ENCODE measurements at regions not wholly inside any gene's neighbourhood (a gene's known extent, or its start where the extent isn't known, plus 50 kb on each side); places are given as distances from the start of the nearest gene placed in this dataset.
"Not testable (repeated sequence)": the region's sequence is repeated elsewhere in the genome, so short reads cannot be mapped to it uniquely, and the experiment has no call there.

DNA sequence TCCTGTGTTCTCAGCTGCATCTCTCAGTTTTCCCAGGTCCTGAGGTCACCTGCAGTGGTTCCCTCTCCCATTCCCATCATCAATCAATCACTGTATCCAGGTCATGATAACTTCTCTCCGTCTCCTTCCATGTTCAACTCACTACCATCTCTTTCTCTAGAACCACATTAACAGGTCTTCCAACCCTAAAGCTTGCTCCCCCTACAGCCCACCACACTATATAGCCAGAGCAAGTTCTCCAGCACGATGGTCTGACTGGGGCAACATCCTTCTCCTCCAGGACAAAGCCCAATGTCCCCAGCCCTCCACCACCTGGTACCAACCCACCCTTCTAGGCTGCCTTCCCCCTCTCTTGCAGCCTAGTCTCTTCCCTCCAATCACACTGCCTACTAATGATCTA lies 241.6 kb downstream of the CDK5RAP2 start:
- no peak for DNase-seq (ENCODE audit: low read depth, low spot score)

DNA sequence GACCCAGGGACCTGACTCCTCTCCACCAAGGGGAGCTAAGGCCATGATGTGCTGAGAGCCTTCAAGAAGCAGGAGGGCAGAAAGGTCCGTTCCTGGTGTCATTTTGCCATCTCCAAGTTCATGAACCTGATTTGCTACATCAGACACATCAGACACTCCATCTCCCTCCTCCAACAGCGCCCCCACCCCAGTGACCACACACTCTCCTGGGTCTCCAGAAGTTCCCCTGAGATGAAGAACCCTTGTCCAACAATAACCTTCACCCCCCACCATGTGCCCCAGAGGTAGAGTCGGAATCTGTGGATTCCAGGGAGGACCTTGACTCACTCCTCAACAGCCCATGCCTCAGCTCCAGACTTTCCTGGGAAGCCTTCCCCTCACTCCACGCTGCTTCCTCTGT lies 242.8 kb downstream of the CDK5RAP2 start:
- DNase-seq (ENCODE audit: low read depth, low spot score), result no peak

DNA sequence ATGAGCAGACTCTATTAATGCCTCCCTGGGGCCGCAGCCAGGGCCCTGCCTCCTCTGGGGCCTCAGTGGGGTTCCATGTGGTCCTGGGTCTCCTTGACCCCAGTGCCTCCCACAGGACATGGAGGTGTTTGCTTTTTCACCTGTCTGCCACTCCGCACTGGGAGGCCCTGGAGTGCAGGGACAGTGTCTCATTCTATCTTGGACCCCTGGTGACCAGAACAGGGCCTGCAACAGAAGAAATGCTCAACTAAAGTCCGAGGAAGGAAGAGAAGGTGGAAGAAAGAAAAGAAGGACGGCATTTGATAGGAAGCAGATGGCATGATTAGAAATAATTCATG lies 243.2 kb downstream of the CDK5RAP2 start:
- DNase-seq (ENCODE audit: low read depth, low spot score), result no peak

DNA sequence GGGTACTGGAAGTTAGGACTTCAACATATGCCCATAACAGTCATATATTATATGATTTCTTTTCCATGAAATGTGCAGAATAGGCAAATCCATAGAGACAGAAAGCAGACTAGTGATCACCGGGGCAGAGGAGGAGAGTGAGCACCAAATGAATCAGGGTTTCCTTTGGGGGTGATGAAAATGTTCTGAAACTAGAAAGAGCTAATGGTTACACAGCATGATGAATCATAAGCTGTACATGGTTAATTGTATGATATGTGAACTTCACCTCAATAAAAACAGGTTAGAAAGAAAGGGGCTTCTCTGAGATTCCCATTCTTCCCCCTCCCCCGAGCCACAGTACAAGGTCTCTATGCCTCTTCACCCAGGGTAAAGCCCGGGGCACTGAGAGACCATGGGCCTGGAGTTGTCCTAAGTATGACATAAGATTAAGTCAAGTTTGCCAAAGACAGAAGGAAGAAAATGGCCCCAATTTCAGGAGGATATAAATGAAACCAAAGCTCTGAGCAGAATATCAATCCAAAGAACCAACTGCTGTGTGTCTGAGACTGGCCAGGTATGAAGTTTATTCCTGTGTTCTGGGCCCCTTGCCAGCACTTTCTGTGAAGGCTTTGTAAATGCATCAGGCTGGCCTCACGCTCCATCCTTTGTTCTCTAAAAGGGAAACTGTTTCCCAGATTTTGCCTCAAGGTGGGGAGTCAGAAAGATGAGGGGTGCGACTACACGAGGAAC lies 243.8 kb downstream of the CDK5RAP2 start:
- no peak for DNase-seq (ENCODE audit: low read depth, low spot score)

DNA sequence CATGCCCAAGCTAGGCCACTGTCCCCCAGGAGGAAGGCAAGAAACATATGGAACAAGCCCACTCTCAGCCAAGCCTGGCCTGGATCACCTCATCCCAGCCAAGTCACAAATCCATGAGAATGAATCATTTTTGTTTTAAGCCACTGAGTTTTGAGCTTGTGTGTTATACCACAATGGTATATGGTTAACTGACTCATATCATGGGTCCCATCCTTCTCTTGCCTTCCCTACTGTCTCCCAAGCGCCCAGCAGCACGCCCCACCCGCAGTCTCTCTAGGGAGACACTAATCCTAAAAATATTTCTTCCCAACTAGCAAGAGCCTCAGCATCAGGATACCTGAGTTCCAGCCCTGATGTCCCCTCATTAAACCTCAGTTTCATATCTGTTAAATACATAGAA lies 248.1 kb downstream of the CDK5RAP2 start:
- no peak for DNase-seq (ENCODE audit: low read depth, low spot score)

DNA sequence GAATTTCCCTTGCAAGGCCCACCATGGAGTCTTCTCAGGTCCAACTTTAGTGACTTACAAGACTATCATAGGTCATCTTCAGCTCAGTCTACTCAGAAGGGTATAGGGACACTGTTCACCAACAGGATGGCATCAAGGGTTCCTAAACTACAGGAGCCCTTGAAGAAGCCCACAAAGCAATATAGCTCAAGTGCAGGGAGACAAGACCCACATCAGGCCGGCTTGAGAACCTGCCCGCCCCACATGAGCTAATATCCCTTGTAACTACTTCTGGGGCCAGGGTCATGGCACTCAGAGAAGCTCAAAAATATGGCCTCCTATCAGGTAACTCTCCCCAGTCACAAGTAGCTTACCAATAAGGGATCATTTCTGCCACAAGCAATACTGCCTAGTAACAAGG lies 249.9 kb downstream of the CDK5RAP2 start:
- no peak for DNase-seq (ENCODE audit: low read depth, low spot score)

DNA sequence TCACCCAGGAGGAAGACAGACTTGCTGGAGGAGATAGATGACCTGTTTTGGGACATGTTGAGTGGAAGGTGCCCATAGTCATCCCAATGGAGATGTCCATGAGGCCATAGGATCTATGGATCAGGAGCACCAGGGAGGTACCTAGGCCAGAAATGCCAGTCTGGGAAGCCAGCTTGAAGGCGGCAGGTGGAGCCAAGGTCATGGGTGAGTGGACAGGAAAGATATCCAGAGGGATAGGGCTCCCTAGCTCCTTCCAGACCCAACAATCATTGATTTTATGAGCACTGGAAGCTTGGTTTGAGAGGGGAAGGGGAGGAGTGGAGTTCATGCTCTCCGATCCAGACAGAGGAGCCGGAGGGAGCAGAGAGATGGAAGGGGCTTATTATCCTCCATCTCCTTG lies 252.6 kb downstream of the CDK5RAP2 start:
- DNase-seq (ENCODE audit: low read depth, low spot score), result no peak

DNA sequence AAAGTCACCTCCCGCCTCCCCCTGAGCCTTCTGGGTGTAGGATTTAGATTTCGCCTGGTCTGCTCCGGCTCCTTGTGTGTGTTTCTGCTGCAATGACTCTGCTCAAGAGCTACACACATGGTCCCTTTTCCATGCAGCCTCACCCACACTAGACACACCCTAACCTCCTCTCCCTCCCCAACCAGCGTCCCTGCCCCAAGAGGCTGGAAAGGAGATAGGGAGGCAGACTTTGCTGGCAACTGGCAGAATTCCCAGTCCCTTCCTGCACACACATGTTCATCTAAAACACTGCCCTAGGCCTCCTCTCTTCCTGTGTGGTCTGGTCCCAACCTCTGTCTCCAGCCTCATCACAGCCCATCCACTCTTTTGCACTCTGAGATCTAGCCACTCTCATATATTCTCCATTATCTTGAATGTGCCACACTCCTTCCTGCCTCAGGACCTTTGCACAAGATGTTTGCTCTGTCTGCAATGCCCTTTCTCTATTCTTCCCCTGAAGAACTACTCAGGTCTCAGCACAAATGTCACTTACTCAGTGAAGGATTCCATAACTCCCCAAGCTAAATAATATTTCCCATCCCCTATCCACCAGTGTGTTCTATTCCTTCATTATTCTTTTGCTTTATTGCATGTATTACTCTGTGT lies 253.8 kb downstream of the CDK5RAP2 start:
- DNase-seq (ENCODE audit: low read depth, low spot score), result no peak

DNA sequence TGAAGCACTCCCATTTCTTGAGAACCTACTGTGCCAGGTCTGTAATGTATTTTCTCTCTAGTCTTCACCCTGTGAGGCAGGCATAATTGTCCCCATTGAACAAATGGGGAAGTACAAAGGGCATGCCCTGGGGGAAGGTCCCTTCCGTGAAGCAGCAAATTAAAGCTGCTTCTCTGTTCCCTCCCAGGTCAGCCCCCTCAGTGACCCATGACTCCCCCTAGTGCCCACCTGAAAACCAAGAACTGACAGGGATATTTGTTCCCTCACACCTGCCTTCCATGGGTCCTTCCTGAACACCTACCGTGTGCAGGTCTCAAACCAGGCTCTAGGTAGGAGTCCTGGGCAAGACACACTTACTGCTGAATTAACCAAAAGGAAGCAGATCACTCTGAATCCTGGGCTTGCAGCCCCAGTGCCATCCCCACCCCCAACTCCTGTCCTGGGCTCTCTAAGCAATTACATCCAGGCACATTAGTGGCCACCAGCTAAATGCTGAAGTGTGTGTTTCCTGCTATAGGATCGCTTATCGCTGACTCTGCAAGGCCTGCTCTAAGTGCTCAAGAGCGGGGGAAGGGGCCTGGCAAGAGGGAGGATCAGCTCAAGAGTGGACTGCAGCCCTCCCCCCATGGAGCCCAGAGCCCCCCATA lies 254.8 kb downstream of the CDK5RAP2 start:
- no peak for DNase-seq (ENCODE audit: low read depth, low spot score)

DNA sequence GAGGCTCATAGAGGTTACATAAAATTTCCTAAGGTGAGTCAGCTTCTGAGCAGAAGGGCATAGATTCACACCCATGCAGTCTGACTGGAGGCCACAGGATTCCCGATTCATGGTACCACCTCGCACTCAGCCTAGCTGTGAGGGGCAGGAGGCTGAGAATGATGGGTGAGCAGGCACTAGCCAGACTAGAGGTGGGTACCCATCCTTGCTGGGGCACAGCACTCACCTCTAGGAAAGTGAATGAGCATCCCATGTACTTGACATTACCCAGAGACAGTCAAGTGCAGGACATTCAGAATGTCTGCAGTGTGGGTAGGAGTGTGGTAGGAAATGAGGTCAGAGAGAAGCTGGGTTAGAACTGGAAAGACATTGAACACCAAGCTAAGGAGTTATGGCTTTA lies 255.5 kb downstream of the CDK5RAP2 start:
- DNase-seq (ENCODE audit: low read depth, low spot score), result no peak

DNA sequence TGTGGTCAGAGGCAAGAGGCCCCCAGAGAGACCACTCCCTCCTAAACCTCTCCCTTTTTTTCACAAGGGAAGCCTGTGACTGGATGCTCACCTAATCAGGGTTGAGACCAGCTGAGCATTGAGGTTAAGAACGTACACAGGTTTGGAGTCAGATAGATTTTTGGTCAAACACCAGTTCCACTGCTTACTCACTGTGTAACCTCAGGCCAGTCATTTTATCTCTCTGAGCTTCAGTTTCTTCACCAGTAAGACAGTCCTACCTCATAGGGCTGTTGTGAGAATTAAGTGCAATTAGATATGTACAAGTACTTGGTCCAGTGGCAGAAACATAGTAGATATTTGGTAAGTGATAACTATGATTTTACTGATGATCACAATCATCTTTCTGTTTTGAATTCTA lies 256.8 kb downstream of the CDK5RAP2 start:
- DNase-seq (ENCODE audit: low read depth, low spot score), result no peak

DNA sequence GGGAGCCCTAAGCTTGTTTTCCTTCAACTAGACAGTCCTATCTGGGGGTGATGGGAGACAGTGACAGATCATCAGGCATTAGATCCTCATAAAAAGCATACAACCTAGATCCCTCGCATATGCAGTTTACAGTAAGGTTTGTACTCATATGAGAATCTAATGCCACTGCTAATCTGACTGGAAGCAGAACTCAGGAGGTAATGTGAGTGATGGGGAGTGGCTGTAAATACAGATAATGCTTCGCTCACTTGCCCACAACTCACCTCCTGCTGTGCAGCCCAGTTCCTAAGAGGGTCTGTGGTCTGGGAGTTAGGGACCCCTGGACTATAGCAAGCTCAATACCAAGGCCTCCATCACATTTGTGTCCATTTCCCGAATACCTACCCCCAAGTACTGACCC lies 260.5 kb downstream of the CDK5RAP2 start:
- DNase-seq (ENCODE audit: low read depth, low spot score), result no peak

DNA sequence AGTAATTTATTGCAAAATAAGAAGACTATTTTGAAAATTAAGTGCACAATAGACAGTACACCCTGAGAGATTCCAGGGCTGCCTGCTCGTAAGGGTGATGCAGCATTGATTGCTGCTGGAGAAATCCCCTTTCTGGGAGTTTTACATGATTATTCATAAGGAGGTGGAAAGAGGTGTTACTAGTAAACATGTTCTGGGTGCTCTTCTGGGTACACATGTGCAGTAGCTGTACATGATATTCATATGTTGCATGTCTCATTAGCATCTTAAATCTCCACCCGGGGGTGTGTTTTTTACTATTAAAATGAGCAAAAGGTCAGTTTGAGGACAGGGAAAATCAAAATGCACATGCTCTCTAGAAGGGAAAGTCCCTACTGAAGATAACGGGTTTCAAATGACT lies 264.8 kb downstream of the CDK5RAP2 start:
- no peak for DNase-seq (ENCODE audit: low read depth, low spot score)

DNA sequence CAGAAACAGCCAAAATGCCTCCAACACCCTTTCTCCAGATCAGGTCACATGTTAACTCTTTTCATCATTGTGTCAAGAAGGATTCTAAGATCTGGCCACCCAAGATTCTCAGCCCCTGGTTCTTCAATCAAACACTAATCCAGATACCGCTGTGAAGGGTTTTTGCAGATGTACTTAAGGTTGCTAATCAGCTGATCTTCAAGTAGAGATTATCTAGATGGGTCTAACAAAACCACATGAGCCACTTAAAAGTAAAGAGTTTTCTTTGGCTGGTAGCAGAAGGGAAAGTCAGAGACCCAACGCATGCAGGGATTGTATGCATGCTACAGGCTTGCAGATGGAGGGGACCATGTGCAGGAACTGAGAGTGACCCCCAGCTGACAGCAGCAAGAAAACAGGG lies 267.9 kb downstream of the CDK5RAP2 start:
- DNase-seq (ENCODE audit: low read depth, low spot score), result no peak

DNA sequence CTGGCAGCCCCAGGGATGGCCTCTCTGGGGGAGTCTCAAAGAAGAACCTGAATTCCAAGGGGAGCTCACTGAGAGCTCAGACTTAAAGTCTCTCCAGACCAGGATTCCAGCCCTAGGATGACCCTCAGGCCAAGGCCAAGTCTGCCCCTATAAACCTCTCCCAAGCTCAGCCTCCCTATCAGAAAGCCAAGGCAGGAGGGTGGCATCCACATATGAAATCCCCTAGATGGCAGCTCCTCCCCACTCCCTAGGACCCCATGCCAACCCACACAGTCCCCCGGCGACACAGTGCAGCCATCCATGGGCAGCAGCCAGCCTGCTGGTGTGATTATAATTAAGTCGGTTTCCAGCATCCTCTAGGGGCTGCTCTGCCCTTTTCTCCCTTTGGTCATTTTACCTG lies 269.9 kb downstream of the CDK5RAP2 start:
- DNase-seq (ENCODE audit: low read depth, low spot score), result no peak

DNA sequence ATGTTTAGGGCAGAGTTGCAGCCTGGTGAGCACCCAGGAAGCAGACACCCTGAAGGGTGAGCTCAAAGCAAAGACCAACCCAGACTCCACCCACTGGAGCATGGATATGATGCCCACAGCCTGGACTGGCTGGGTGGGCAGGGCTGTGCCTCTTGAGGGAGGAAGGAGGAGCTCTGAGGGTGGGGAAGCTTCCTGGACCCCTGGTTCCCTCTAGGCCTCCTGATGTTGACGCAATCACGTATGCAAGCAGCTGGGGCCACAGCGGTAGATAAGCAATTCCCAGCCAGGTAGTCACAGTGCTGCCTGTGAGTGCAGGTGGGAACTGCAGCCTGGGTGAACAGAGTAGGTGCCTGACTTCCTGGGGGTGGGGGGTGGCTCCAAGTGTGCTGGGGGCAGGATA lies 271.5 kb downstream of the CDK5RAP2 start:
- DNase-seq (ENCODE audit: low read depth, low spot score), result no peak

DNA sequence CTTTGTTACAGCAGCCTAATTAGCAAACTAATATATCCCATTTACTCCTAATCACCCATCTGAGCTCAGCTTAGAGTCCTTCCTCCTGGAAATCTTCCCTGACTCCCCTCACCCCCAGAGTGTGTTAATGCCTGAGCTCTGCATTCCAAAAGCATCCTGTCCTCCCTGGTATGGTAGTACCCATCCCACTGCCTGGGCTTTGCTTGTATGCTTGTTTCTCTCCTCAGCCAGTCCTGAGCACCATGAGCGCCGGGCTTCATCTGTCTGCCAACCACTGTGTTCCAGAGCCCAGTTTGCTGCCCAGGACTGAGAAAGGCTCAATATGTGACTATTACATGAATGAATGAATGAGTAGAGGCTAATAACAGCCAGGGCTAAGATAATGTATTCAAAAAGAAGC lies 272.4 kb downstream of the CDK5RAP2 start:
- no peak for DNase-seq (ENCODE audit: low read depth, low spot score)

DNA sequence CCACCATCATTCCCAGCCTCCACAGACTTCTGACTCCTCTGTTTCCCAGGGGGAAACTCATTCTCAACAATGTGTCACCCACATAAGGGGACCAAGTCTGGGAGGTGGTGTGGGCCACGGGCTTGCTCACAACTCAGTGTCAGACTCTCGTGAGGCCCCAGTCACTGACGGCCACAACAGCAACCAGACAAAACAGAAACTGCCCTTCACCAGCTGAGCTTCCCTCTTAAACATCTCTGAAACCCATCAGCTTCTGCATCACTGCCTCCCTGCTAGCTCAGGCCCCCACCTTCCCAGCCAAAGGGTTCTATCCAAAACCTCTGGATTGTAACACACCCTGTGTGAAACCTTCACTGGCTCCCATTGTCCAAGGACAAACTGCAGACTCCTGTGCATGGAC lies 273.4 kb downstream of the CDK5RAP2 start:
- no peak for DNase-seq (ENCODE audit: low read depth, low spot score)

DNA sequence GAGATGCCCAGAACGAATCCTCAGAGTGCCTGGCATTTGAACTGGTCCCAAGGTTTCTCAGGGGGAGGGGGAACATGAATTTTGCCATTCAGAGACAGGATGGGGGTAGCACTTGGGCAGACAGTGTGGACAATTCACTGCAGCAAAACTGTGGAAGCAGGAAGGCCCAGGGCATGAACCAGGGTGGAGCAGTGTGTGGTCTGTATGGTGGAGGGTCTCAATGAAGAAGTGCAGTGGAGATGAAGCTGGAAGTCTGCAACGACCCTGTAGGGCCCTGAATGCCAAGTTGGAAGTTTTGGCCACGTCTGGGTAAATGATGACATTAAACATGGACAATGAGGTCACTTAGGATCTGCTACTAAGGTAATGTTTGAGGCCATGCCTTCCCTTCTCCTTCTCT lies 273.9 kb downstream of the CDK5RAP2 start:
- DNase-seq (ENCODE audit: low read depth, low spot score), result no peak

DNA sequence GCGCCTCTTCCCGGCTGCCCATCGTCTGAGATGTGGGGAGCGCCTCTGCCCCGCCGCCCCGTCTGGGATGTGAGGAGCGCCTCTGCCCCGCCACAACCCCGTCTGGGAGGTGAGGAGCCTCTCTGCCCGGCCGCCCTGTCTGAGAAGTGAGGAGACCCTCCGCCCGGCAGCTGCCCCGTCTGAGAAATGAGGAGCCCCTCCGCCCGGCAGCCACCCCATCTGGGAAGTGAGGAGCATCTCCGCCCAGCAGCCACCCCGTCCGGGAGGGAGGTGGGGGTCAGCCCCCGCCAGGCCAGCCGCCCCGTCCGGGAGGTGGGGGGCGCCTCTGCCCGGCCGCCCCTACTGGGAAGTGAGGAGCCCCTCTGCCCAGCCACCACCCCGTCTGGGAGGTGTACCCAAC lies 275.1 kb downstream of the CDK5RAP2 start:
- not testable (repeated sequence) for DNase-seq (ENCODE audit: low read depth, low spot score)

DNA sequence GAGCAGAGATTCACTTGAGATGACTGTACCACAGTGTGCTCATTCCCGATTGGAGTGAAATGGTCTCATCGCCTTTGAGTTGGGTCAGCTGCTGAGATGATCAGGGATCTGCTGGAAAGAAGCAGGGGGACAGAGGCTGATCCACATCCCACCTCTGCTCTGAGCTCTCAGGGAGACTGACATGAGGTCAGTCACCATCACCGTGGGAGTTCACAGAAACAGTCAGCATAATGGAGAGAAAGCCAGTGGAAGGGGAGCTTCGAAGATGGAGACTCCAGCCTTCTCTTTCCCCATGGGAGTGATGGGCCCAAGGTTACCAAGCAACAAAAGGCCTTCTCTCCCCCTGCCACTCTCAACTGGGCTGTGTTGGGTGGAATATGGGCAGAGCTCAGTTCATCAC lies 276.4 kb downstream of the CDK5RAP2 start:
- no peak for DNase-seq (ENCODE audit: low read depth, low spot score)

DNA sequence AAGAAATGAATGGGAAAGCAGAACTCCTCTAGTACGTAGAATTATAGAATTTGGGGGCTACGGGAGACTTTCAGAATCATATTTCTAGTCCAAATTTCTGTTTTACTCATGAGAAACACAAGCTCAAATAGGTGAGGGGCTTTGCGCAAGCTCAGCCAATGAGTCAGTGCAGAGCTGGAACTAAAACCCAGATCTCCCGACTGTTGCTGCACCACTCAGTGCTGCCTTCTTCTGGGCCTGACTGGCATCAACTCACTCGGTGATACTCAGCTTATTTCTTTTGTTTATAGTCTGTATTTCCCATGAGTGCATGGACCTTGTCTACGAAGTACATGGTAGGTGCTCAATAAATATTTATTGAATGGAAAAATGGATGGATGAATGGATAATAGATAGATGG lies 280.2 kb downstream of the CDK5RAP2 start:
- DNase-seq (ENCODE audit: low read depth, low spot score), result no peak

DNA sequence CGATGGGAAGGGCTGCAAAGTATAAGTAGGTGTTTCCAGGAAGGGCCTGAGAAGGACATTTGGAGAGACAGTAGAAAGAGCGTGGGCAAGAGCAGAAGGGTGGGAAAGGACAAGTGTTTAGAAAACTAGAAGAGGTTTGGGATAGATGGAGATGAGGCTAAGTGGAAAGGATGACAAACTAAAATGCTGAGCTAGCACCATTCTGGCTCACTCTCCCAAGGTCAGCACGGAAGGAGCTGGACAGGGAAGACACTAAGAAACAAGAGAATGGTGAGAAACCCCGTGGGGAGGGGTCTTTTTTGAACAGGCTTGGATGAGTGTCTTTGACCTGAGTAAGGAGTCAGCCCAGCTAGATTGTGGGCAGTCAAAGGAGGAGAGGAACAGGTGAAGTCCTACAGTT lies 286.0 kb downstream of the CDK5RAP2 start:
- DNase-seq (ENCODE audit: low read depth, low spot score), result no peak

Data from pulmonary artery endothelial cell (primary cell).